Middle frontal gyrus (tissue), 1 donor: ENCODE measurements at regions not wholly inside any gene's neighbourhood (a gene's known extent, or its start where the extent isn't known, plus 50 kb on each side); places are given as distances from the start of the nearest gene placed in this dataset.
A peak's percentile ranks its signal among the peaks of the same experiment; 100 is the strongest.
"Not testable (repeated sequence)": the region's sequence is repeated elsewhere in the genome, so short reads cannot be mapped to it uniquely, and the experiment has no call there.

Experiments
- DNase-seq: peaks from one replicate; pipeline ENCODE4 v3.0.0-alpha.2; 2015; ENCODE audit warnings: low spot score; ENCODE audit errors: extremely low spot score

GRCh38 chr15:55126111-55126510, 70.6 kb downstream of the RSL24D1 start:
- no peak for DNase-seq

GRCh38 chr15:55124616-55125015, 72.1 kb downstream of the RSL24D1 start:
- DNase-seq: no peak

GRCh38 chr15:55118344-55118870, 78.3 kb downstream of the RSL24D1 start:
- DNase-seq: no peak

- no peak for DNase-seq
Observed at GRCh38 chr15:55116636-55117035, 80.1 kb downstream of the RSL24D1 start.

- DNase-seq: no peak
Observed at GRCh38 chr15:55113736-55114135, 83.0 kb downstream of the RSL24D1 start.

- DNase-seq: no peak
Observed at GRCh38 chr15:55112706-55113105, 84.0 kb downstream of the RSL24D1 start.

GRCh38 chr15:55110446-55110845, 86.3 kb downstream of the RSL24D1 start:
- no peak for DNase-seq

- peak; percentile 29 for DNase-seq
Observed at GRCh38 chr15:55108858-55109518, 87.8 kb downstream of the RSL24D1 start.

GRCh38 chr15:55108448-55108847, 88.3 kb downstream of the RSL24D1 start:
- DNase-seq: no peak

- no peak for DNase-seq
Observed at GRCh38 chr15:55106155-55106554, 90.6 kb downstream of the RSL24D1 start.

GRCh38 chr15:55094136-55094535, 102.6 kb downstream of the RSL24D1 start:
- DNase-seq: peak; percentile 56

GRCh38 chr15:55088207-55088606, 108.5 kb downstream of the RSL24D1 start:
- no peak for DNase-seq

GRCh38 chr15:55084673-55085072, 112.1 kb downstream of the RSL24D1 start:
- DNase-seq: no peak

GRCh38 chr15:55084216-55084615, 112.5 kb downstream of the RSL24D1 start:
- DNase-seq: no peak

- not testable (repeated sequence) for DNase-seq
Observed at GRCh38 chr15:55077052-55077451, 119.7 kb downstream of the RSL24D1 start.

GRCh38 chr15:55074431-55074830, 122.3 kb downstream of the RSL24D1 start:
- DNase-seq: no peak

GRCh38 chr15:55063970-55064369, 132.8 kb downstream of the RSL24D1 start:
- DNase-seq: not testable (repeated sequence)

- no peak for DNase-seq
Observed at GRCh38 chr15:55060836-55061235, 135.9 kb downstream of the RSL24D1 start.

GRCh38 chr15:55056500-55056899, 140.2 kb downstream of the RSL24D1 start:
- DNase-seq: no peak

- no peak for DNase-seq
Observed at GRCh38 chr15:55044162-55044561, 152.6 kb downstream of the RSL24D1 start.

GRCh38 chr15:55037071-55037470, 159.7 kb downstream of the RSL24D1 start:
- no peak for DNase-seq

- DNase-seq: no peak
Observed at GRCh38 chr15:55035749-55036148, 161.0 kb downstream of the RSL24D1 start.

- DNase-seq: no peak
Observed at GRCh38 chr15:55033574-55033973, 163.2 kb downstream of the RSL24D1 start.
